Superior temporal gyrus (tissue), 1 donor: ENCODE measurements at regions not wholly inside any gene's neighbourhood (a gene's known extent, or its start where the extent isn't known, plus 50 kb on each side); places are given as distances from the start of the nearest gene placed in this dataset.
A peak's percentile ranks its signal among the peaks of the same experiment; 100 is the strongest.
"Not testable (repeated sequence)": the region's sequence is repeated elsewhere in the genome, so short reads cannot be mapped to it uniquely, and the experiment has no call there.

Experiments
- DNase-seq: peaks from one replicate; pipeline ENCODE4 v3.0.0-alpha.2; 2016; ENCODE audit errors: extremely low spot score

GRCh38 chr6:26720663-26721218, 61.2 kb upstream of the ZNF322 start:
- DNase-seq = not testable (repeated sequence)

- not testable (repeated sequence) for DNase-seq
Measured at GRCh38 chr6:26730019-26730766, 70.6 kb upstream of the ZNF322 start.

GRCh38 chr6:26734776-26735472, 75.4 kb upstream of the ZNF322 start:
- not testable (repeated sequence) for DNase-seq

GRCh38 chr6:26739811-26740210, 80.3 kb upstream of the ZNF322 start:
- DNase-seq = peak; percentile 1

GRCh38 chr6:26743157-26743821, 83.7 kb upstream of the ZNF322 start:
- no peak for DNase-seq

GRCh38 chr6:26743941-26744699, 84.6 kb upstream of the ZNF322 start:
- DNase-seq = peak; percentile 3

GRCh38 chr6:26744837-26745282, 85.3 kb upstream of the ZNF322 start:
- not testable (repeated sequence) for DNase-seq

- not testable (repeated sequence) for DNase-seq
Measured at GRCh38 chr6:26745964-26746363, 86.4 kb upstream of the ZNF322 start.

- DNase-seq = not testable (repeated sequence)
Measured at GRCh38 chr6:26749126-26749758, 89.7 kb upstream of the ZNF322 start.

GRCh38 chr6:26749759-26750126, 90.2 kb upstream of the ZNF322 start:
- not testable (repeated sequence) for DNase-seq

GRCh38 chr6:26754212-26754611, 94.7 kb upstream of the ZNF322 start:
- DNase-seq = no peak

- DNase-seq = not testable (repeated sequence)
Measured at GRCh38 chr6:26754801-26755200, 95.3 kb upstream of the ZNF322 start.

- not testable (repeated sequence) for DNase-seq
Measured at GRCh38 chr6:26756067-26756805, 96.7 kb upstream of the ZNF322 start.

- not testable (repeated sequence) for DNase-seq
Measured at GRCh38 chr6:26766203-26766902, 106.8 kb upstream of the ZNF322 start.

- DNase-seq = not testable (repeated sequence)
Measured at GRCh38 chr6:26770941-26771666, 111.6 kb upstream of the ZNF322 start.

GRCh38 chr6:26773414-26773813, 113.9 kb upstream of the ZNF322 start:
- not testable (repeated sequence) for DNase-seq

GRCh38 chr6:26780563-26780962, 121.0 kb upstream of the ZNF322 start:
- not testable (repeated sequence) for DNase-seq

- DNase-seq = not testable (repeated sequence)
Measured at GRCh38 chr6:26795474-26796307, 136.1 kb upstream of the ZNF322 start.
